CD4-positive, alpha-beta T cell treated with Interleukin-6 at 100 ng/mL for 8 hours (primary cell): ENCODE measurements at regions not wholly inside any gene's neighbourhood (a gene's known extent, or its start where the extent isn't known, plus 50 kb on each side); places are given as distances from the start of the nearest gene placed in this dataset.
"Not testable (repeated sequence)": the region's sequence is repeated elsewhere in the genome, so short reads cannot be mapped to it uniquely, and the experiment has no call there.

ENCODE experiments used
- DNase-seq: peaks from one replicate; pipeline ENCODE4 v3.0.0-alpha.2; 2020; ENCODE audit warnings: mixed read lengths, low spot score

- DNase-seq = no peak
Measured at GRCh38 chr5:96133341-96134079, 171.9 kb upstream of the ELL2 start.

GRCh38 chr5:96129276-96129675 is 167.6 kb upstream of the ELL2 start:
- no peak for DNase-seq

DNA sequence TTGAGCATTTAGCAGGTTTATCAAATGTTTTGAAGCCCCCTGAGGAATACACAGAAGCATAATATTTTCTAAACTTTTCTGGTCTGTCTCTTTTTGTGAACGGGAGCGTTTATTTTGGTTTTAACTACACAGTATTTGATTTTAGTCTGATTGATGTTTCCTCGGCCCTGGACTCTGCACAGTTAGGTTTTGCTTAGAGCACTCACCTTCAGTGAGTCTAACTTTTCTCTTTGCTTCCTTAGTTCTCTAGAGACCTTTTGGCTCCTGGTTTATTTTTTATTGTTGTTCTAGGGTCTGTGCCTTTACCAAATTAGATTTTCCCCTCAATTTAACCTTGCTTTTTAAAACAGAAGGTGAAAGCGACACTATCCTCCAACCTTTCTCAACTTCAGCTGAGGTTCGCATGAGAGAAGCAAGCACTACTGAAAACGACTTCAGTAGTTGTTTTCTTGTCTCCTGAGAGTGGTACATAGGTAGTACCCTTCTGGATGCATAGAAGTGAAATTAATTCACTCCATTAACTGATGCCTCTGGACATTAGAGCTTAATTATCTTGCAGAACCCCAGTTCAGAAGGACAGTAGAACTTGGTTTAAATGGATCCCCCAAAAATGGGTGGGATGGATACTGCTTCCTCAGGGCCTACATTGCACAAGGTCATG is 166.7 kb upstream of the ELL2 start:
- no peak for DNase-seq

- no peak for DNase-seq
Measured at GRCh38 chr5:96127538-96127937, 165.9 kb upstream of the ELL2 start.

- DNase-seq = no peak
Measured at GRCh38 chr5:96125231-96125891, 163.7 kb upstream of the ELL2 start.

DNA sequence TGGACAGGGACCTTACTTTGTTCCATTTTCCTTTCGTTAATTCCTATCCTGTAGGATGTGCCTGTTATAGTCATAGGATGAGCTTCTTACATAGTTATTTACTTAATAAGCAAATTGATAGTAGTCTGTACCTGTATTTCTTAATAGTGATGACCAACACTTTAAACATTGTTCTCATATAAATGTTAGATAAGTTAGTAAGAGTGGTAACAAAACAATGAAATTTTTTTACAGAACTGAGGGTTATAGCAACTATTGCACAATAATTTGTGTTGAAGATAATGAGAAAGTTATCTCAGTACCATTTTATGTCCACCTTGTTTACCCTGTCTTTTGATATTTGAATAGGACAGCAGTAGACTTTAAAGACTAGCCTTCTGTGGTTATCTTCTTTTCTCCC is 162.9 kb upstream of the ELL2 start:
- no peak for DNase-seq

GRCh38 chr5:96123418-96123817 is 161.8 kb upstream of the ELL2 start:
- no peak for DNase-seq

DNA sequence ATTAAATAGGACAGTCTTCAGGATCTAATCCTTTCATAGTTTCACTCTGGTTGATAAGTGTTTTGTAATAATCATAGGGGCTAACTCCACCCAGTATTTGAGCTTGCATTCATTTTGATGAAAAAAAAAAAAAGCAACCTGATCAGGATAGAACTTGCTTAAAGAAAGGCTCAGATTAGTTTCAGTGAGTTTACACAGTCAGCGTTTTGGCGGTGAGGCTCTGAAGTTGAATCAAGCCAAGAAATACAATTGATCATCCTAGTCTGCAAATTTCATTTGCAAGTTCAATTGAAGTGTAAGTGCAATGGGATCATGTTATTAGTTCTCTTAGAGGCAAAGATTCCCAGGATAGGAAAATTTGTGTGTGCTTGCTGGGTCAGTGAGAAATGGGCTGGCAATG is 159.7 kb upstream of the ELL2 start:
- DNase-seq = no peak

GRCh38 chr5:96120120-96120519 is 158.5 kb upstream of the ELL2 start:
- DNase-seq = no peak

- DNase-seq = no peak
Measured at GRCh38 chr5:96117771-96118651, 156.4 kb upstream of the ELL2 start.

GRCh38 chr5:96115147-96115807 is 153.6 kb upstream of the ELL2 start:
- no peak for DNase-seq

DNA sequence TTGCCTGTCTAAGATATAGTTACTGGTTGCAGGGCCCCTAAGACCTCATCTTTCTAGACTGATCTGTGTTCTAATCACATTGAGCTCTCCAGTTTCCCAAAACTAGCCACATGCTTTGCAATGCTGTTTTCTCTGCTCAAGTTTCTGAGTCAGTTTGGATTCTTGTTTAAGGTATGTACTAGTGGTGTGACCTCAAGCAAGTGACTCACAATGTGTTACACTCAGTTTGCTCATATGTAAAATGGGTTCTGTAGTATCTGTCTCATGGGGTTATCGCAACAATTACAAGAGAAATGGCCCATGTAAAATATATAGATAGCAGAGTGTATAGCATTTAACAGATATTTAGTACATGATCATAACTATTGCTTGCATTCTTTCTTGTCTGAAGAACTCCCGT is 153.1 kb upstream of the ELL2 start:
- no peak for DNase-seq

DNA sequence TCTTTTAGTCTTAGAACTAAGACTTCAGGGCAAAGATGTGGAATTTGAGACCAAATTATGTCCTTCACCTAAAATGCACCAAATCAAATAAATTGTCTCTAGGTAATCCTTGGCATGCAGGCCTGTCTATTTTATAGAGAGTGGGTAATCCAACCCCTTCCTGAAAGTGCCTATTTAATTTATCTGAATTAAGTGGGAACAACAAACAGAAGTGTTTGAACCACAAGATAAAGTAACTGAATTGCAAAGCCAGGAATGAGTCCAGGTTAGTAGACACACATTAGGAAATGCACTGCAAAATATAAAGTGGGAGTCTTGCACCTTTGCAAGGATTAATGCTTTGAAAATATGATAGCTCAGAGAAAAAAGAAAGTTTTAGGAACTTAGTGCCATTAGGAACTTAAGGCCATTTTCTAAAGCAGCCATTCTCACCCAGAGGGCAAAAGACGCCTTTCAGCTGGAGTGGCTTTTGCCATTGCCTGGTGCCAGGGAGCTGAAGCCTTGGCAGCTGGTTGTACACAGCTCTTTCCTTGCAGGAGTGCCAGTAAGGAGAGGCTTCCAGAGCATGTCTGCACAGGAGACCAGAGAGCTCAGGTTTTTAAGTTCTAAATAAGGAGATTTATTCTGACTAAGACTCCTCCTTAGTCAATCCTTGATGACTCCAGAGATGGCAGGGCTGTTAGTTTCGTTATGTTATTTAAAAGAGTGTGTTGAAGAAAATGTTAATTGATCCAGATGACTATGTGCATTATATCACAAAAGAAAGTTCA is 151.7 kb upstream of the ELL2 start:
- DNase-seq = no peak

DNA sequence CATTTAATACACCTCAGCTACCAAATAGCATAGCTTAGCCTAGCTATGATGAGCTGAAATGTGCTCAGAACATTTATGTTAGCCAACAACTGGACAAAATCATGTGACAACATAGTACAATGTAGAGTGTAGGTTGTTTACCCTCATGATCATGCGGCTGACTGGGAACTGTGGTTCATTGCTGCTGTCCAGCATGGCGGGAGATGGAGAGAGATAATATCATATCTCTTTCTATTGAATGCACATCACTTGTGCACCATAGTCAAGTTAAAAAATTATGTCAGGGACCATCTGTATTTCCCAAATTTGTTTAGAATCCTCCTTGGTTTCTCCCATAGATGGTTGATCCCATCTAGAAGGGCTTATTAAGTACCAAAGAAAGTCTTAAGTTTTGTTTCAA is 151.1 kb upstream of the ELL2 start:
- DNase-seq = no peak

DNA sequence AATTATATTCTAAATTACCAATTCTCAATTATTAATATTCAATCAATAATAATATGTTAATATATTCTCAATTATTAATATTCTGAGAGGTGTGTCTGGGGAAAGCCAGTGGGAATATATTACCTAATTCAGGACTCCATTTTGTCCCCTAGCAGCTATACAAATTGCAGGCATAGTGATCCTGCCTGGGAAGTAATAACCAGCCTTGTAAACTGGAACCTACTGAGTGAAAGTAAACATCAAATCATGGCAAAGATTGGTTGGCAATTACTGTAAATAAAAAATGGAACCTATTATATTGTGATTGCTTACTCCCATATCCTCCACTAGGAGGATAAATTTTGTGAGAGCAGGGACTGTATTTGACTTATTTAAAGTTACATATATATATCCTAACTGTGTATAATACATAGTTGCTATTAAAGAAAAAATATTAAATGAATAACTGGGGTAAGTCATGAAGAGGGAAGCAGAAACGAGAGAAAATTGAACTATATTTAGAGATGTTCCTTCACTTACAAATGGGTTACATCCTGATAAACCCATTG is 150.5 kb upstream of the ELL2 start:
- no peak for DNase-seq

GRCh38 chr5:96111080-96111756 is 149.6 kb upstream of the ELL2 start:
- no peak for DNase-seq

- DNase-seq = no peak
Measured at GRCh38 chr5:96110300-96110699, 148.6 kb upstream of the ELL2 start.

GRCh38 chr5:96108629-96109028 is 147.0 kb upstream of the ELL2 start:
- DNase-seq = not testable (repeated sequence)

DNA sequence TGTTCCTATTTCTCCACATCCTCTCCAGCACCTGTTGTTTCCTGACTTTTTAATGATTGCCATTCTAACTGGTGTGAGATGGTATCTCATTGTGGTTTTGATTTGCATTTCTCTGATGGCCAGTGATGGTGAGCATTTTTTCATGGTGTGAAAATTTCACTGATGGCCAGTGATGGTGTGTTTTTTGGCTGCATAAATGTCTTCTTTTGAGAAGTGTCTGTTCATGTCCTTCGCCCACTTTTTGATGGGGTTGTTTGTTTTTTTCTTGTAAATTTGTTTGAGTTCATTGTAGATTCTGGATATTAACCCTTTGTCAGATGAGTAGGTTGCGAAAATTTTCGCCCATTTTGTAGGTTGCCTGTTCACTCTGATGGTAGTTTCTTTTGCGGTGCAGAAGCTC is 142.2 kb upstream of the ELL2 start:
- not testable (repeated sequence) for DNase-seq
